HepG2 (cell line): ENCODE measurements at regions not wholly inside any gene's neighbourhood (a gene's known extent, or its start where the extent isn't known, plus 50 kb on each side); places are given as distances from the start of the nearest gene placed in this dataset.

Experiments used
- ATAC-seq: fragments of 200-7000 bp; cut with Tn5 transposase; 3 replicates; pipeline ENCODE4 v1.9.1; 2020; ENCODE audit warnings: mild to moderate bottlenecking, moderate library complexity
- BruUV-seq: library from RNA; stranded (reverse); fragments of 400-500 nt; replicated peaks from 2 replicates; lab custom pipeline; 2021; lab: Mats Ljungman, UMichigan
- CTCF ChIA-PET: fragments of 300-600 bp; formaldehyde crosslinking; extraction: SDS; loops from one replicate; lab custom pipeline; 2021; ENCODE audit warnings: low total read pairs, inconsistent platforms, low intra/inter-chr PET ratio; lab: Yijun Ruan, JAX
- POLR2A ChIA-PET: fragments of 350-600 bp; sonication (Branson Sonifier 250); formaldehyde crosslinking; loops from one replicate; lab custom pipeline; 2020; ENCODE audit warnings: antibody characterized with exemption, inconsistent platforms; lab: Yijun Ruan, JAX
- DNase-seq: peaks from one replicate; pipeline ENCODE4 v3.0.0-alpha.2; 2015; ENCODE audit warnings: low spot score
- FAIRE-seq: peaks from 3 replicates; lab custom pipeline; 2011; peaks lifted over from hg19 to GRCh38; lab: Jason Lieb, UNC
- H2AFZ ChIP-seq: one replicate; pipeline ENCODE4 v1.6.1; 2011; ENCODE audit warnings: low read length, inconsistent platforms
- H3K27ac ChIP-seq: fragments of 300-600 bp; 3 replicates; pipeline ENCODE4 v1.8.0; 2011; ENCODE audit warnings: mixed run types, mild to moderate bottlenecking, mixed read lengths, low read length, inconsistent platforms; ENCODE audit not compliant: insufficient read depth; ENCODE audit errors: extremely low read length
- H3K27me3 ChIP-seq, 2 experiments: fragments of 200-600 bp in 1 of 2; 2 replicates in 1 of 2; 3 replicates in 1 of 2; pipeline versions ENCODE4 v1.6.0 to v1.8.0; 2011; ENCODE audit warnings: low read length in 2 of 2, mild to moderate bottlenecking in 2 of 2, moderate library complexity in 2 of 2, inconsistent platforms in 1 of 2; ENCODE audit not compliant: insufficient read depth in 2 of 2, control insufficient read depth in 1 of 2
- H3K36me3 ChIP-seq, 2 experiments: fragments of 200-600 bp in 1 of 2; replicated peaks in 1 of 2; 2 replicates in 1 of 2; 3 replicates in 1 of 2; pipeline versions ENCODE4 v1.5.1 to v1.8.0; 2011; ENCODE audit warnings: low read length in 2 of 2, inconsistent platforms in 1 of 2; ENCODE audit not compliant: insufficient read depth in 2 of 2, control insufficient read depth in 1 of 2
- H3K4me1 ChIP-seq: 2 replicates; pipeline ENCODE4 v1.5.1; 2012; ENCODE audit warnings: low read length, inconsistent platforms; ENCODE audit not compliant: insufficient read depth
- H3K4me2 ChIP-seq: 2 replicates; pipeline ENCODE4 v1.6.0; 2011; ENCODE audit warnings: low read depth, low read length, inconsistent platforms
- H3K4me3 ChIP-seq, 3 experiments: fragments of 200-600 bp in 1 of 3; sonication (generic), shearing (Covaris generic) in 1 of 3; replicated peaks in 1 of 3; 2 replicates each; pipeline ENCODE4 v1.5.1; 2011 to 2016; ENCODE audit warnings: low read length in 3 of 3, inconsistent platforms in 2 of 3, low read depth in 2 of 3, mild to moderate bottlenecking in 2 of 3, control low read depth in 1 of 3, mixed read lengths in 1 of 3; ENCODE audit not compliant: insufficient read depth in 1 of 3
- H3K79me2 ChIP-seq: one replicate; pipeline ENCODE4 v1.6.1; 2011; ENCODE audit warnings: low read length, inconsistent platforms; ENCODE audit not compliant: insufficient read depth
- H3K9ac ChIP-seq: 2 replicates; pipeline ENCODE4 v1.6.0; 2011; ENCODE audit warnings: mild to moderate bottlenecking, low read depth, low read length, inconsistent platforms; ENCODE audit not compliant: insufficient read depth
- H3K9me3 ChIP-seq: 2 replicates; pipeline ENCODE4 v1.5.1; 2012; ENCODE audit warnings: mild to moderate bottlenecking, low read length
- H4K20me1 ChIP-seq: 2 replicates; pipeline ENCODE4 v1.6.0; 2011; ENCODE audit warnings: inconsistent platforms, mild to moderate bottlenecking, low read length, moderate library complexity; ENCODE audit not compliant: insufficient read depth
- ATRX ChIP-seq: sonication (generic); formaldehyde crosslinking; IDR thresholded peaks from 2 replicates; pipeline ENCODE4 v1.4.0; 2020; ENCODE audit warnings: missing genetic modification reagents, borderline replicate concordance
- CBX5 ChIP-seq: sonication (generic); formaldehyde crosslinking; IDR thresholded peaks from 2 replicates; pipeline ENCODE4 v1.4.0; 2020; ENCODE audit warnings: missing genetic modification reagents, borderline replicate concordance
- NR0B2 ChIP-seq: sonication (generic); formaldehyde crosslinking; IDR thresholded peaks from 2 replicates; pipeline ENCODE4 v1.4.0; 2020; ENCODE audit warnings: mild to moderate bottlenecking, missing genetic modification reagents
- SNAI1 ChIP-seq: sonication (generic); formaldehyde crosslinking; IDR thresholded peaks from 2 replicates; pipeline ENCODE4 v1.5.0; 2020; ENCODE audit warnings: mild to moderate bottlenecking, missing genetic modification reagents, borderline replicate concordance
- SRF ChIP-seq: IDR thresholded peaks from 2 replicates; pipeline ENCODE4 v1.6.1; 2011; ENCODE audit warnings: mild to moderate bottlenecking, low read depth, low read length, moderate library complexity
- ZFP41 ChIP-seq: sonication (generic); formaldehyde crosslinking; IDR thresholded peaks from 2 replicates; pipeline ENCODE4 v1.4.0; 2020; ENCODE audit warnings: mild to moderate bottlenecking, missing genetic modification reagents, borderline replicate concordance
- ZNF292 ChIP-seq: sonication (generic); formaldehyde crosslinking; IDR thresholded peaks from 2 replicates; pipeline ENCODE4 v1.8.1; 2022; ENCODE audit warnings: mild to moderate bottlenecking, low read depth, missing genetic modification reagents, borderline replicate concordance
- ZNF530 ChIP-seq: sonication (generic); formaldehyde crosslinking; IDR thresholded peaks from 2 replicates; pipeline ENCODE4 v1.5.0; 2020; ENCODE audit warnings: low read depth, mild to moderate bottlenecking, missing genetic modification reagents
- ZNF704 ChIP-seq: sonication (generic); formaldehyde crosslinking; IDR thresholded peaks from 2 replicates; pipeline ENCODE4 v1.8.1; 2023; ENCODE audit warnings: mild to moderate bottlenecking, inconsistent platforms, moderate library complexity, missing genetic modification reagents, borderline replicate concordance
- WGBS: methylation state at CpG from one replicate; pipeline ENCODE4 v1.1.6; 2017; ENCODE audit warnings: low lambda C conversion rate; 5-methylcytosine and 5-hydroxymethylcytosine counted together
- in situ Hi-C: cut with HindIII; loops from 2 replicates; pipeline ENCODE4 v1.10.0; 2017; ENCODE audit warnings: low pct_unique_long_range_greater_than_20kb; ENCODE audit not compliant: extremely low pct_ligation_motif_present
- intact Hi-C: fragments of 100-400 bp; cut with micrococcal nuclease; formaldehyde crosslinking; loops from one replicate; pipeline ENCODE4 v1.10.0; 2022; ENCODE audit not compliant: unreplicated experiment

GRCh38 chr2:134133622-134134312 is 120.1 kb upstream of the MGAT5 start:
- intact Hi-C loops = no loop called here

More at GRCh38 chr2:134133622-134134312, 120.1 kb upstream of the MGAT5 start:
- H3K27me3 ChIP-seq = no peaks in the 10 kb centered on the region
- H3K9me3 ChIP-seq = no peaks in the 10 kb centered on the region
- no peak for DNase-seq
- no peak for FAIRE-seq
- H3K4me3 ChIP-seq = no peak overlapping the region
- TF ChIP-seq SNAI1 (no peak), SRF (no peak), ZNF704 (no peak), ATRX (CRISPR knock-in tag) (no peak), NR0B2 (CRISPR knock-in tag) (no peak), CBX5 (no peak), ZNF530 (CRISPR knock-in tag) (no peak), ZNF292 (CRISPR knock-in tag) (no peak), ZFP41 (CRISPR knock-in tag) (no peak)
- TF ChIP-seq, all 625 proteins: peak for 0
- Histone ChIP-seq H3K36me3 (peaks cover 0 to 4% of the 10 kb centered on the region in 2 experiments; a peak in 1 of 5 replicates), H3K9ac (no peak overlapping the region), H4K20me1 (no peaks in the 10 kb centered on the region), H3K4me2 (no peak overlapping the region), H3K79me2 (peaks cover 58% of the 10 kb centered on the region), H3K27ac (no peak overlapping the region), H2AFZ (no peak overlapping the region), H3K4me1 (peaks cover 41% of the 10 kb centered on the region)
- no peak for ATAC-seq
- no TSS peak for BruUV-seq
- WGBS = 91% methylated on average over 6 of the region's 6 CpGs
- in situ Hi-C loops = no loop called here
- ChIA-PET POLR2A (no interaction called here), CTCF (no interaction called here)
